ENCODE measurements at regions not wholly inside any gene's neighbourhood (a gene's known extent, or its start where the extent isn't known, plus 50 kb on each side); places are given as distances from the start of the nearest gene placed in this dataset.
"Not testable (repeated sequence)": the region's sequence is repeated elsewhere in the genome, so short reads cannot be mapped to it uniquely, and the experiment has no call there.

- DNase-seq: no peak
These were observed 92.0 kb upstream of the FAM13C start for GRCh38 chr10:59454171-59454919.

- no peak for DNase-seq
These were observed 86.3 kb upstream of the FAM13C start for GRCh38 chr10:59448616-59449015.

- no peak for DNase-seq
These were observed 73.4 kb upstream of the FAM13C start for GRCh38 chr10:59435707-59436106.

GRCh38 chr10:59434463-59435321, 72.3 kb upstream of the FAM13C start:
- DNase-seq: no peak

GRCh38 chr10:59433720-59434428, 71.5 kb upstream of the FAM13C start:
- no peak for DNase-seq

GRCh38 chr10:59432207-59432900, 70.0 kb upstream of the FAM13C start:
- no peak for DNase-seq

- not testable (repeated sequence) for DNase-seq
These were observed 51.4 kb upstream of the FAM13C start for GRCh38 chr10:59413795-59414194.

Measured in hypothalamus (tissue), 51 donors.